ENCODE measurements at regions not wholly inside any gene's neighbourhood (a gene's known extent, or its start where the extent isn't known, plus 50 kb on each side); places are given as distances from the start of the nearest gene placed in this dataset.
"Not testable (repeated sequence)": the region's sequence is repeated elsewhere in the genome, so short reads cannot be mapped to it uniquely, and the experiment has no call there.

GRCh38 chr12:38222011-38222410 is 94.6 kb upstream of the ALG10B start:
- no peaks in the 10 kb centered on the region for H3K36me3 ChIP-seq (replicated peaks in 1 of 2; ENCODE audit: control insufficient read depth in 1 of 2, insufficient read depth in 2 of 2, low read length in 1 of 2)
- no peaks in the 10 kb centered on the region for H3K9me2 ChIP-seq
- no peak overlapping the region for H3K4me3 ChIP-seq (ENCODE audit: low read depth in 2 of 2, low read length in 1 of 2)
- no peaks in the 10 kb centered on the region for H3K79me2 ChIP-seq (ENCODE audit: insufficient read depth)
- no peak for DNase-seq
- H3K9me3 ChIP-seq = no peaks in the 10 kb centered on the region
- no peaks in the 10 kb centered on the region for H3F3A ChIP-seq (replicated peaks; ENCODE audit: insufficient read depth)
- H3K4me2 ChIP-seq = no peak overlapping the region
- H3K4me1 ChIP-seq (ENCODE audit: control insufficient read depth in 1 of 2, insufficient read depth in 2 of 2, low read depth in 1 of 2, low read length in 1 of 2) = no peaks in the 10 kb centered on the region
- no peaks in the 10 kb centered on the region for H4K20me1 ChIP-seq (ENCODE audit: insufficient read depth)
- H3K27me3 ChIP-seq (ENCODE audit: insufficient read depth) = no peaks in the 10 kb centered on the region
- ChIA-PET CTCF (no interaction called here), POLR2A (no interaction called here)
- TF ChIP-seq SIN3A (IDR thresholded peaks at IDR 0.05; ENCODE audit: borderline replicate concordance, low read depth, low read length) (no peak), MAX (IDR thresholded peaks at IDR 0.05; ENCODE audit: low read depth) (no peak), IRF3 (IDR thresholded peaks at IDR 0.05; ENCODE audit: low read depth, low read length) (no peak), MEF2A (IDR thresholded peaks at IDR 0.05; ENCODE audit: borderline replicate concordance, low read depth) (no peak), FOSL2 (IDR thresholded peaks at IDR 0.05; ENCODE audit: borderline replicate concordance, low read depth) (no peak), SMC3 (IDR thresholded peaks at IDR 0.05; ENCODE audit: low read depth, low read length) (no peak), RFX5 (IDR thresholded peaks at IDR 0.05; ENCODE audit: low read length) (no peak), FOXJ3 (CRISPR knock-in tag; IDR thresholded peaks at IDR 0.05) (no peak), EZH2phosphoT487 (IDR thresholded peaks at IDR 0.05; ENCODE audit: borderline replicate concordance, low read depth) (no peak), POLR2AphosphoS5 (IDR thresholded peaks at IDR 0.05; ENCODE audit: low read depth, low read length) (no peak), CHD2 (IDR thresholded peaks at IDR 0.05; ENCODE audit: low read length, partially characterized antibody) (no peak), EP300 (IDR thresholded peaks at IDR 0.05; ENCODE audit: borderline replicate concordance in 1 of 2, low read depth in 1 of 2, low read length in 1 of 2) (no peak), RXRA (IDR thresholded peaks at IDR 0.05; ENCODE audit: borderline replicate concordance, low read depth) (no peak), JUND (IDR thresholded peaks at IDR 0.05) (no peak)
- no peak overlapping the region for H2AFZ ChIP-seq (ENCODE audit: low read depth)
- H3K9ac ChIP-seq = no peak overlapping the region
- H3K27ac ChIP-seq (ENCODE audit: low read depth in 2 of 2, low read length in 1 of 2) = no peak overlapping the region
- 8% methylated on average over 5 of the region's 5 CpGs for WGBS (ENCODE audit: low lambda C conversion rate)

GRCh38 chr12:38238328-38238727 is 78.2 kb upstream of the ALG10B start:
- H2AFZ ChIP-seq (ENCODE audit: low read depth); CTCF ChIA-PET; H4K20me1 ChIP-seq (ENCODE audit: insufficient read depth); H3K4me2 ChIP-seq; H3K4me3 ChIP-seq (ENCODE audit: low read depth in 2 of 2, low read length in 1 of 2); H3K27me3 ChIP-seq (ENCODE audit: insufficient read depth); H3K9me2 ChIP-seq; POLR2A ChIA-PET; H3K9ac ChIP-seq; H3K36me3 ChIP-seq (replicated peaks in 1 of 2; ENCODE audit: control insufficient read depth in 1 of 2, insufficient read depth in 2 of 2, low read length in 1 of 2); H3K4me1 ChIP-seq (ENCODE audit: control insufficient read depth in 1 of 2, insufficient read depth in 2 of 2, low read depth in 1 of 2, low read length in 1 of 2); H3K79me2 ChIP-seq (ENCODE audit: insufficient read depth); H3K27ac ChIP-seq (ENCODE audit: low read depth in 2 of 2, low read length in 1 of 2); H3F3A ChIP-seq (replicated peaks; ENCODE audit: insufficient read depth); DNase-seq; H3K9me3 ChIP-seq: not testable (repeated sequence)

All from SK-N-SH (cell line).